GM23338 (cell line): ENCODE measurements at regions not wholly inside any gene's neighbourhood (a gene's known extent, or its start where the extent isn't known, plus 50 kb on each side); places are given as distances from the start of the nearest gene placed in this dataset.

ENCODE experiments used
- ATAC-seq: fragments of 200-7000 bp; cut with Tn5 transposase; 3 replicates; pipeline ENCODE4 v1.9.1; 2020
- DNase-seq: peaks from one replicate; pipeline ENCODE4 v3.0.0-alpha.2; 2015; ENCODE audit warnings: low spot score
- H2AFZ ChIP-seq: fragments of 200-600 bp; sonication (generic); 2 replicates; pipeline ENCODE4 v1.8.0; 2016; ENCODE audit warnings: antibody characterized with exemption, mild to moderate bottlenecking, moderate library complexity
- H3F3A ChIP-seq: fragments of 200-600 bp; sonication (generic); replicated peaks from 2 replicates; pipeline ENCODE4 v1.8.0; 2017; ENCODE audit warnings: antibody characterized with exemption, mixed run types, low read depth
- H3K27ac ChIP-seq: fragments of 200-600 bp; sonication (generic); 2 replicates; pipeline ENCODE4 v1.6.1; 2016; ENCODE audit warnings: low read depth
- H3K27me3 ChIP-seq: fragments of 200-600 bp; sonication (generic); 2 replicates; pipeline ENCODE4 v1.8.0; 2016; ENCODE audit warnings: mild to moderate bottlenecking, mixed run types, moderate library complexity; ENCODE audit not compliant: insufficient read depth
- H3K36me3 ChIP-seq: fragments of 200-600 bp; sonication (generic); 2 replicates; pipeline ENCODE4 v1.8.0; 2016; ENCODE audit warnings: mild to moderate bottlenecking; ENCODE audit not compliant: insufficient read depth
- H3K4me1 ChIP-seq: fragments of 200-600 bp; sonication (generic); 2 replicates; pipeline ENCODE4 v1.8.0; 2016; ENCODE audit warnings: mild to moderate bottlenecking, moderate library complexity; ENCODE audit not compliant: insufficient read depth
- H3K4me2 ChIP-seq: fragments of 200-600 bp; sonication (generic); 2 replicates; pipeline ENCODE4 v1.7.1; 2017; ENCODE audit warnings: mixed run types
- H3K4me3 ChIP-seq: fragments of 200-600 bp; sonication (generic); 2 replicates; pipeline ENCODE4 v1.6.1; 2016; ENCODE audit warnings: mixed run types
- H3K79me2 ChIP-seq: fragments of 200-600 bp; sonication (generic); replicated peaks from 2 replicates; pipeline ENCODE4 v1.8.0; 2017; ENCODE audit warnings: mild to moderate bottlenecking; ENCODE audit not compliant: insufficient read depth
- H3K9me2 ChIP-seq: fragments of 200-600 bp; sonication (generic); 2 replicates; pipeline ENCODE4 v1.8.0; 2017; ENCODE audit not compliant: insufficient read depth
- H4K20me1 ChIP-seq: fragments of 200-600 bp; sonication (generic); replicated peaks from 2 replicates; pipeline ENCODE4 v1.8.0; 2017; ENCODE audit warnings: mild to moderate bottlenecking; ENCODE audit not compliant: insufficient read depth
- H3K27ac Mint-ChIP-seq: 2 replicates; pipeline ENCODE4 v1.8.0; 2020; ENCODE audit warnings: inconsistent platforms, mild to moderate bottlenecking, moderate library complexity, mixed read lengths
- H3K27me3 Mint-ChIP-seq: 3 replicates; pipeline ENCODE4 v1.8.0; 2022; ENCODE audit warnings: low read depth, mild to moderate bottlenecking, moderate library complexity, mixed read lengths, inconsistent platforms; ENCODE audit not compliant: insufficient read depth, poor library complexity
- H3K36me3 Mint-ChIP-seq: 3 replicates; pipeline ENCODE4 v1.8.0; 2021; ENCODE audit warnings: low read depth, mild to moderate bottlenecking, inconsistent platforms, moderate library complexity, mixed read lengths
- H3K4me1 Mint-ChIP-seq: 3 replicates; pipeline ENCODE4 v1.8.0; 2020; ENCODE audit warnings: mild to moderate bottlenecking, inconsistent platforms, mixed read lengths
- H3K4me3 Mint-ChIP-seq: 3 replicates; pipeline ENCODE4 v1.8.0; 2021; ENCODE audit warnings: moderate library complexity, mild to moderate bottlenecking, inconsistent platforms, mixed read lengths
- H3K9me3 Mint-ChIP-seq: 3 replicates; pipeline ENCODE4 v1.8.0; 2020; ENCODE audit warnings: moderate library complexity, mild to moderate bottlenecking, inconsistent platforms, mixed read lengths
- CREB1 ChIP-seq: fragments of 250-450 bp; sonication (Bioruptor Pico); IDR thresholded peaks from 2 replicates; pipeline ENCODE4 v1.5.0; 2020; ENCODE audit warnings: low read depth, mild to moderate bottlenecking, moderate library complexity
- CTCF ChIP-seq, 2 experiments: fragments of 200-600 bp in 1 of 2; sonication (generic) in 1 of 2; conservative IDR thresholded peaks; 2 replicates each; pipeline versions ENCODE4 v1.5.1 to v1.6.1; 2016 to 2017; ENCODE audit warnings: antibody characterized with exemption in 2 of 2, low read depth in 2 of 2, mild to moderate bottlenecking in 2 of 2, moderate library complexity in 1 of 2
- EZH2 ChIP-seq: fragments of 200-600 bp; sonication (generic); IDR thresholded peaks from one replicate; pipeline ENCODE4 v1.8.0; 2017; ENCODE audit warnings: antibody characterized with exemption, mild to moderate bottlenecking, low read depth; ENCODE audit not compliant: unreplicated experiment
- JUNB ChIP-seq: IDR thresholded peaks from one replicate; pipeline ENCODE4 v1.6.1; 2016; ENCODE audit warnings: antibody characterized with exemption; ENCODE audit not compliant: unreplicated experiment
- NANOG ChIP-seq: IDR thresholded peaks from 2 replicates; pipeline ENCODE4 v1.6.1; 2016; ENCODE audit warnings: antibody characterized with exemption, borderline replicate concordance
- REST ChIP-seq: IDR thresholded peaks from one replicate; pipeline ENCODE4 v1.6.1; 2018; ENCODE audit warnings: antibody characterized with exemption; ENCODE audit not compliant: unreplicated experiment
- STAT1 ChIP-seq: IDR thresholded peaks from one replicate; pipeline ENCODE4 v1.6.1; 2016; ENCODE audit warnings: antibody characterized with exemption; ENCODE audit not compliant: unreplicated experiment
- ZNF114 ChIP-seq: fragments of 250-450 bp; sonication (Bioruptor Pico); IDR thresholded peaks from 2 replicates; pipeline ENCODE4 v1.5.0; 2020; ENCODE audit warnings: mild to moderate bottlenecking, moderate library complexity
- ZNF331 ChIP-seq: fragments of 250-450 bp; sonication (Bioruptor Pico); IDR thresholded peaks from 2 replicates; pipeline ENCODE4 v1.5.0; 2020; ENCODE audit warnings: low read depth, mild to moderate bottlenecking, moderate library complexity
- ZNF462 ChIP-seq: fragments of 250-450 bp; sonication (Bioruptor Pico); IDR thresholded peaks from 2 replicates; pipeline ENCODE4 v1.5.0; 2020; ENCODE audit warnings: mild to moderate bottlenecking, moderate library complexity
- TF ChIP-seq, protein P1 (sequence below): IDR thresholded peaks from 2 replicates; pipeline ENCODE4 v1.6.1; 2016; ENCODE audit warnings: antibody characterized with exemption

- H3K36me3 Mint-ChIP-seq = no peaks in the 10 kb centered on the region
- no peak for ATAC-seq
These were observed 1024.5 kb upstream of the AMELY start for GRCh38 chrY:7936046-7936445.

More at GRCh38 chrY:7936046-7936445, 1024.5 kb upstream of the AMELY start:
- no peaks in the 10 kb centered on the region for H3K27me3 Mint-ChIP-seq
- H2AFZ ChIP-seq = no peak overlapping the region
- H3K27me3 ChIP-seq = no peaks in the 10 kb centered on the region
- peaks cover 2% of the 10 kb centered on the region; the same call in 1 of the 3 replicates for H3K4me1 Mint-ChIP-seq
- H3K9me2 ChIP-seq = no peaks in the 10 kb centered on the region
- no peak overlapping the region for H3K27ac ChIP-seq
- no peaks in the 10 kb centered on the region for H3K4me1 ChIP-seq
- TF ChIP-seq ZNF331 (CRISPR knock-in tag) (no peak), STAT1 (no peak), ZNF462 (CRISPR knock-in tag) (no peak), REST (no peak), CTCF (conservative IDR thresholded peaks at IDR 0.05; ENCODE audit: low read depth in 2 of 2) (no peak), CREB1 (CRISPR knock-in tag) (no peak), EZH2 (no peak), ZNF114 (CRISPR knock-in tag) (no peak), JUNB (no peak), NANOG (no peak)
- TF ChIP-seq, protein P1, sequence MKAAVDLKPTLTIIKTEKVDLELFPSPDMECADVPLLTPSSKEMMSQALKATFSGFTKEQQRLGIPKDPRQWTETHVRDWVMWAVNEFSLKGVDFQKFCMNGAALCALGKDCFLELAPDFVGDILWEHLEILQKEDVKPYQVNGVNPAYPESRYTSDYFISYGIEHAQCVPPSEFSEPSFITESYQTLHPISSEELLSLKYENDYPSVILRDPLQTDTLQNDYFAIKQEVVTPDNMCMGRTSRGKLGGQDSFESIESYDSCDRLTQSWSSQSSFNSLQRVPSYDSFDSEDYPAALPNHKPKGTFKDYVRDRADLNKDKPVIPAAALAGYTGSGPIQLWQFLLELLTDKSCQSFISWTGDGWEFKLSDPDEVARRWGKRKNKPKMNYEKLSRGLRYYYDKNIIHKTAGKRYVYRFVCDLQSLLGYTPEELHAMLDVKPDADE = no peak
- H3K27ac Mint-ChIP-seq = no peak overlapping the region
- H3K9me3 Mint-ChIP-seq = no peaks in the 10 kb centered on the region
- no peak overlapping the region for H3K4me3 Mint-ChIP-seq
- H4K20me1 ChIP-seq = no peaks in the 10 kb centered on the region
- no peak overlapping the region for H3K4me2 ChIP-seq
- H3K4me3 ChIP-seq = no peak overlapping the region
- no peaks in the 10 kb centered on the region for H3K36me3 ChIP-seq
- H3K79me2 ChIP-seq = no peaks in the 10 kb centered on the region
- DNase-seq = no peak
- no peaks in the 10 kb centered on the region for H3F3A ChIP-seq
